GM23338 (cell line): ENCODE measurements at regions not wholly inside any gene's neighbourhood (a gene's known extent, or its start where the extent isn't known, plus 50 kb on each side); places are given as distances from the start of the nearest gene placed in this dataset.
"Not testable (repeated sequence)": the region's sequence is repeated elsewhere in the genome, so short reads cannot be mapped to it uniquely, and the experiment has no call there.

Experiments used
- ATAC-seq: fragments of 200-7000 bp; cut with Tn5 transposase; 3 replicates; pipeline ENCODE4 v1.9.1; 2020
- DNase-seq: peaks from one replicate; pipeline ENCODE4 v3.0.0-alpha.2; 2015; ENCODE audit warnings: low spot score
- H2AFZ ChIP-seq: fragments of 200-600 bp; sonication (generic); 2 replicates; pipeline ENCODE4 v1.8.0; 2016; ENCODE audit warnings: antibody characterized with exemption, mild to moderate bottlenecking, moderate library complexity
- H3F3A ChIP-seq: fragments of 200-600 bp; sonication (generic); replicated peaks from 2 replicates; pipeline ENCODE4 v1.8.0; 2017; ENCODE audit warnings: antibody characterized with exemption, mixed run types, low read depth
- H3K27ac ChIP-seq: fragments of 200-600 bp; sonication (generic); 2 replicates; pipeline ENCODE4 v1.6.1; 2016; ENCODE audit warnings: low read depth
- H3K27me3 ChIP-seq: fragments of 200-600 bp; sonication (generic); 2 replicates; pipeline ENCODE4 v1.8.0; 2016; ENCODE audit warnings: mild to moderate bottlenecking, mixed run types, moderate library complexity; ENCODE audit not compliant: insufficient read depth
- H3K36me3 ChIP-seq: fragments of 200-600 bp; sonication (generic); 2 replicates; pipeline ENCODE4 v1.8.0; 2016; ENCODE audit warnings: mild to moderate bottlenecking; ENCODE audit not compliant: insufficient read depth
- H3K4me1 ChIP-seq: fragments of 200-600 bp; sonication (generic); 2 replicates; pipeline ENCODE4 v1.8.0; 2016; ENCODE audit warnings: mild to moderate bottlenecking, moderate library complexity; ENCODE audit not compliant: insufficient read depth
- H3K4me2 ChIP-seq: fragments of 200-600 bp; sonication (generic); 2 replicates; pipeline ENCODE4 v1.7.1; 2017; ENCODE audit warnings: mixed run types
- H3K4me3 ChIP-seq: fragments of 200-600 bp; sonication (generic); 2 replicates; pipeline ENCODE4 v1.6.1; 2016; ENCODE audit warnings: mixed run types
- H3K79me2 ChIP-seq: fragments of 200-600 bp; sonication (generic); replicated peaks from 2 replicates; pipeline ENCODE4 v1.8.0; 2017; ENCODE audit warnings: mild to moderate bottlenecking; ENCODE audit not compliant: insufficient read depth
- H3K9me2 ChIP-seq: fragments of 200-600 bp; sonication (generic); 2 replicates; pipeline ENCODE4 v1.8.0; 2017; ENCODE audit not compliant: insufficient read depth
- H4K20me1 ChIP-seq: fragments of 200-600 bp; sonication (generic); replicated peaks from 2 replicates; pipeline ENCODE4 v1.8.0; 2017; ENCODE audit warnings: mild to moderate bottlenecking; ENCODE audit not compliant: insufficient read depth
- H3K27ac Mint-ChIP-seq: 2 replicates; pipeline ENCODE4 v1.8.0; 2020; ENCODE audit warnings: inconsistent platforms, mild to moderate bottlenecking, moderate library complexity, mixed read lengths
- H3K27me3 Mint-ChIP-seq: 3 replicates; pipeline ENCODE4 v1.8.0; 2022; ENCODE audit warnings: low read depth, mild to moderate bottlenecking, moderate library complexity, mixed read lengths, inconsistent platforms; ENCODE audit not compliant: insufficient read depth, poor library complexity
- H3K36me3 Mint-ChIP-seq: 3 replicates; pipeline ENCODE4 v1.8.0; 2021; ENCODE audit warnings: low read depth, mild to moderate bottlenecking, inconsistent platforms, moderate library complexity, mixed read lengths
- H3K4me1 Mint-ChIP-seq: 3 replicates; pipeline ENCODE4 v1.8.0; 2020; ENCODE audit warnings: mild to moderate bottlenecking, inconsistent platforms, mixed read lengths
- H3K4me3 Mint-ChIP-seq: 3 replicates; pipeline ENCODE4 v1.8.0; 2021; ENCODE audit warnings: moderate library complexity, mild to moderate bottlenecking, inconsistent platforms, mixed read lengths
- H3K9me3 Mint-ChIP-seq: 3 replicates; pipeline ENCODE4 v1.8.0; 2020; ENCODE audit warnings: moderate library complexity, mild to moderate bottlenecking, inconsistent platforms, mixed read lengths
- CREB1 ChIP-seq: fragments of 250-450 bp; sonication (Bioruptor Pico); IDR thresholded peaks from 2 replicates; pipeline ENCODE4 v1.5.0; 2020; ENCODE audit warnings: low read depth, mild to moderate bottlenecking, moderate library complexity
- ETS1 ChIP-seq: IDR thresholded peaks from 2 replicates; pipeline ENCODE4 v1.6.1; 2016; ENCODE audit warnings: antibody characterized with exemption
- EZH2phosphoT487 ChIP-seq: fragments of 200-600 bp; sonication (generic); IDR thresholded peaks from one replicate; pipeline ENCODE4 v1.8.1; 2018; ENCODE audit warnings: antibody characterized with exemption; ENCODE audit not compliant: unreplicated experiment
- JUNB ChIP-seq: IDR thresholded peaks from one replicate; pipeline ENCODE4 v1.6.1; 2016; ENCODE audit warnings: antibody characterized with exemption; ENCODE audit not compliant: unreplicated experiment
- NANOG ChIP-seq: IDR thresholded peaks from 2 replicates; pipeline ENCODE4 v1.6.1; 2016; ENCODE audit warnings: antibody characterized with exemption, borderline replicate concordance
- STAT1 ChIP-seq: IDR thresholded peaks from one replicate; pipeline ENCODE4 v1.6.1; 2016; ENCODE audit warnings: antibody characterized with exemption; ENCODE audit not compliant: unreplicated experiment
- ZNF331 ChIP-seq: fragments of 250-450 bp; sonication (Bioruptor Pico); IDR thresholded peaks from 2 replicates; pipeline ENCODE4 v1.5.0; 2020; ENCODE audit warnings: low read depth, mild to moderate bottlenecking, moderate library complexity
- ZNF462 ChIP-seq: fragments of 250-450 bp; sonication (Bioruptor Pico); IDR thresholded peaks from 2 replicates; pipeline ENCODE4 v1.5.0; 2020; ENCODE audit warnings: mild to moderate bottlenecking, moderate library complexity

GRCh38 chr5:24170026-24170425, 474.8 kb downstream of the CDH10 start:
- Histone ChIP-seq H3K79me2 (no peaks in the 10 kb centered on the region), H3K9me2 (no peaks in the 10 kb centered on the region), H3K4me2 (no peak overlapping the region), H3K27me3 (no peaks in the 10 kb centered on the region), H2AFZ (no peak overlapping the region), H3K4me3 (no peak overlapping the region), H3F3A (no peaks in the 10 kb centered on the region), H3K27ac (no peak overlapping the region), H3K4me1 (peaks cover 12% of the 10 kb centered on the region; the same call in 1 of the 2 replicates), H3K36me3 (no peaks in the 10 kb centered on the region), H4K20me1 (no peaks in the 10 kb centered on the region)
- H3K4me1 Mint-ChIP-seq: peaks cover 6% of the 10 kb centered on the region; the same call in 2 of the 3 replicates
- TF ChIP-seq STAT1: no peak
- TF ChIP-seq NANOG: no peak
- TF ChIP-seq ETS1: no peak
- TF ChIP-seq EZH2phosphoT487: no peak
- TF ChIP-seq CREB1 (CRISPR knock-in tag): no peak
- no peak for TF ChIP-seq ZNF331 (CRISPR knock-in tag)
- no peak for TF ChIP-seq ZNF462 (CRISPR knock-in tag)
- no peak for TF ChIP-seq JUNB
- H3K9me3 Mint-ChIP-seq: no peaks in the 10 kb centered on the region
- H3K4me3 Mint-ChIP-seq: no peak overlapping the region
- no peaks in the 10 kb centered on the region for H3K27me3 Mint-ChIP-seq
- no peak overlapping the region for H3K27ac Mint-ChIP-seq
- no peak for ATAC-seq
- no peak for DNase-seq
- H3K36me3 Mint-ChIP-seq: no peaks in the 10 kb centered on the region

- not testable (repeated sequence) for DNase-seq, H3K27me3 Mint-ChIP-seq, H3K4me2 ChIP-seq, H2AFZ ChIP-seq, H3K79me2 ChIP-seq, ATAC-seq, H3K36me3 ChIP-seq, H3K27ac ChIP-seq, H3K27ac Mint-ChIP-seq, H3K36me3 Mint-ChIP-seq, H3F3A ChIP-seq, H3K4me3 Mint-ChIP-seq, H3K9me3 Mint-ChIP-seq, H4K20me1 ChIP-seq, H3K27me3 ChIP-seq, H3K9me2 ChIP-seq, H3K4me3 ChIP-seq, H3K4me1 Mint-ChIP-seq
- H3K4me1 ChIP-seq: peaks cover 12% of the 10 kb centered on the region; the same call in 1 of the 2 replicates
These were observed 473.8 kb downstream of the CDH10 start for GRCh38 chr5:24170930-24171329.
